Effector memory CD8-positive, alpha-beta T cell (primary cell): ENCODE measurements at regions not wholly inside any gene's neighbourhood (a gene's known extent, or its start where the extent isn't known, plus 50 kb on each side); places are given as distances from the start of the nearest gene placed in this dataset.
"Not testable (repeated sequence)": the region's sequence is repeated elsewhere in the genome, so short reads cannot be mapped to it uniquely, and the experiment has no call there.

Experiments
- ATAC-seq: fragments of 150-1000 bp; cut with Tn5 transposase; replicated peaks from 2 replicates; pipeline ENCODE4 v1.10.0; 2021; ENCODE audit warnings: mild to moderate bottlenecking, moderate library complexity
- DNase-seq, 3 experiments: peaks; one replicate each; pipeline ENCODE4 v3.0.0; 2021
- H3K27ac Mint-ChIP-seq, 2 donors: one replicate each; pipeline ENCODE4 v1.8.0; 2022; ENCODE audit warnings: mild to moderate bottlenecking in 2 of 2, mixed read lengths in 2 of 2, moderate library complexity in 2 of 2
- H3K27me3 Mint-ChIP-seq, 2 donors: one replicate each; pipeline ENCODE4 v1.8.0; 2022; ENCODE audit warnings: mixed read lengths in 2 of 2
- H3K36me3 Mint-ChIP-seq: one replicate; pipeline ENCODE4 v1.8.0; 2022; ENCODE audit warnings: mild to moderate bottlenecking, moderate library complexity, mixed read lengths; ENCODE audit not compliant: insufficient read depth
- H3K4me1 Mint-ChIP-seq, 2 donors: one replicate each; pipeline ENCODE4 v1.8.0; 2022; ENCODE audit warnings: low read depth in 2 of 2, mixed read lengths in 2 of 2
- H3K4me3 Mint-ChIP-seq, 2 donors: one replicate each; pipeline ENCODE4 v1.8.0; 2022; ENCODE audit warnings: mild to moderate bottlenecking in 2 of 2, mixed read lengths in 2 of 2, moderate library complexity in 2 of 2
- H3K9me3 Mint-ChIP-seq, 2 donors: one replicate each; pipeline ENCODE4 v1.8.0; 2022; ENCODE audit warnings: mixed read lengths in 2 of 2

DNA sequence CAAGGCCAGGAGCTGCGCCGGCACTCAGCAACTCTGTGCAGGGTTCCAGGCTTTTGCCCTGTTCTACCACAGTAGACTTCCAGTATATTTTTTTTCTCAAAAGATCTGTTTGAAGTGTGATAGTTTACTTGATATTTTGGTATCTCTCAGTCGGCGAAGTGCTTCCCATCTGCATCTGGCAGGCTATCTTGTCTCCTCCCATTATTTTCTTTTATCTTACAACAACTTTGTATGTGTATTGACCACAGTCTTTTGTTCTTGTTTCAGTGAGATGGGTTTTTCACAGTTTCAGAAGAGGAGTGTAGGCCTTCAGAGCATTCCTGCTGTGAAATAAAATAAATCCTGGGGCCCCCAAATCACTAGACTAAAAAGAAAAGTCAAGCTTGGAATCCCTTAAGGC, 292.9 kb downstream of the PTGER3 start:
- ATAC-seq (no peak), DNase-seq (no peak)
- peaks cover 13 to 25% of the 10 kb centered on the region in 2 donors for H3K9me3 Mint-ChIP-seq
- H3K36me3 Mint-ChIP-seq: no peaks in the 10 kb centered on the region
- no peak overlapping the region for H3K4me3 Mint-ChIP-seq
- H3K4me1 Mint-ChIP-seq: no peaks in the 10 kb centered on the region
- no peaks in the 10 kb centered on the region for H3K27me3 Mint-ChIP-seq
- no peak overlapping the region for H3K27ac Mint-ChIP-seq

DNA sequence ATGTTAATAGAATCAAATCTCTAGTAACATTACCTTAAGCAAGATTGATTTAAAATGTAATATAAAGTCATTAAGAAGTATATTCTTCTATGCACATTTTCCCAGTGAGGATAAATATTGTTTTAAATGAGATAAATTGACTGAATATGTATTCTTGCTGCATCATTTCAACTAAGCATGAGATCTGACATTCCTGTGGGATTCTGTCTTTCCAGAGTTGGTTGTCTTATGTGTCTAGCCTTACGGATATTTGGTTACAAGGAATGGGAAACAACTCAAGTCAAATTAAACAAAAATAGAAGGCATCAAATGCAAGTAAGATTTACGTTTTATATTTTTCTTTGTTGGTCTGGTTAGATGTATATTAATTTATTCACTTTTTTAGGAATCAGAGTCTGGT, 287.5 kb downstream of the PTGER3 start:
- H3K9me3 Mint-ChIP-seq: peaks cover under 1 to 6% of the 10 kb centered on the region in 2 donors
- DNase-seq: no peak
- no peak for ATAC-seq
- no peak overlapping the region for H3K27ac Mint-ChIP-seq
- no peaks in the 10 kb centered on the region for H3K36me3 Mint-ChIP-seq
- no peak overlapping the region for H3K4me3 Mint-ChIP-seq
- no peaks in the 10 kb centered on the region for H3K4me1 Mint-ChIP-seq
- H3K27me3 Mint-ChIP-seq: no peaks in the 10 kb centered on the region

DNA sequence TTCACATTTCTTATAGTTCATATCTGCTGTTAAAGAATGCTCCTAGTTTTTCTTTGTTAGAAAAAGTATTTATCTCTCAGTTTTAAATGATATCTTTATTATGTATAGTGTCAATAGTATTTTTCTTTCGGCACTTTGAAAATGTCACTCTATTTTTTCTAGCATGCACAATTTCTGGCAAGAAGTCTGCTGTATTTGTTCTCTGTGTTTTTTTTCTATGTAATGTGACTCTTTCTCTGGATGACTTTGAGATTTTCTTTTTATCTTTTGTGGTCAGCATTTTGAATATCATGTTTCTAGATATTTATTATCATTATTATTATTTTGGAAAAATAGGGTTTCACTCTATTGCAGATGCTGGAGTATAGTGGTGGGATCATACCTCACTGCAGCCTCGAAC, 285.2 kb downstream of the PTGER3 start:
- H3K9me3 Mint-ChIP-seq: peaks cover 5 to 6% of the 10 kb centered on the region in 2 donors
- H3K4me1 Mint-ChIP-seq: no peaks in the 10 kb centered on the region
- H3K4me3 Mint-ChIP-seq: no peak overlapping the region
- H3K27ac Mint-ChIP-seq: no peak overlapping the region
- H3K27me3 Mint-ChIP-seq: no peaks in the 10 kb centered on the region
- H3K36me3 Mint-ChIP-seq: no peaks in the 10 kb centered on the region
- no peak for DNase-seq
- ATAC-seq: no peak

DNA sequence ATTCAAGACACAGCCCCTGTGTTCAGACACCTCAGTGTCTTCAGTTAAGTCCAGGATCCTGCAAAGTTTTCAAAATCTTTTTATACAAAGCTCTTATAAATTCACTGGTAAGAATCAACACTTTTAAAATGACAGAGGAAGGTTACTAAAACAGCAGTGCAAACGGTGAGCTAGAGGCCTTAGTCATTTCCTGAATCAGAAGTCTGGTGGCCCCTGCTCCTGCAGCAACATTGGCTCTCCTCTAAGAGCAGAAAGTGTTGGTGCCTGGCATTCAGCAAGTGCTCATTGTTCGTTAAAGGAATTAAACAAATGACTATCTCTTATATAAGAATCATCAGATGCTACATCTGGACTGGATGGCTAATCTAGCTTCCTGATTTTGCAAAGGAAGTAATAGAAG, 282.9 kb downstream of the PTGER3 start:
- Mint-ChIP-seq H3K36me3 (no peaks in the 10 kb centered on the region), H3K27me3 (no peaks in the 10 kb centered on the region), H3K4me3 (no peak overlapping the region), H3K9me3 (peaks cover 5 to 7% of the 10 kb centered on the region in 2 donors), H3K4me1 (no peaks in the 10 kb centered on the region), H3K27ac (no peak overlapping the region)
- DNase-seq (no peak), ATAC-seq (no peak)

DNA sequence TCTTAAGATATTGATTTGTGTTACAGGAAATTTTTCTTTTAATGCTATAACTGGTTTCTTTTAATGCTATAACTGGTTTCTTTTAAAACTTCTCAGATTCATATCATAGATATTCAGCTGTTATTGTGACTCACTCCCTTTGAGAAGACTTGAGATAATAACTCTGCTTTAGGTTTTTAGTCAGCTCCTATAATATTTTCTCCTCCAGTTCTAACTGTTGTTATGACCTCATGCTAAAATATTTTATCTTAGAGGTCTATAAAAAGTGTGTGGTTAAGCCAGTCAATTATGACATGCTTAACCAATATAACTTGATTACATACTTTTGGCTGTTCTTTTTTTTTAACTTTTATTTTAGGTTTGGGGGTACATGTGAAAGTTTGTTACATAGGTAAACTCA, 280.2 kb downstream of the PTGER3 start:
- Mint-ChIP-seq H3K36me3 (no peaks in the 10 kb centered on the region), H3K9me3 (peaks cover 9 to 23% of the 10 kb centered on the region in 2 donors), H3K4me3 (no peak overlapping the region), H3K4me1 (no peaks in the 10 kb centered on the region), H3K27ac (no peak overlapping the region), H3K27me3 (no peaks in the 10 kb centered on the region)
- ATAC-seq (no peak), DNase-seq (no peak)

DNA sequence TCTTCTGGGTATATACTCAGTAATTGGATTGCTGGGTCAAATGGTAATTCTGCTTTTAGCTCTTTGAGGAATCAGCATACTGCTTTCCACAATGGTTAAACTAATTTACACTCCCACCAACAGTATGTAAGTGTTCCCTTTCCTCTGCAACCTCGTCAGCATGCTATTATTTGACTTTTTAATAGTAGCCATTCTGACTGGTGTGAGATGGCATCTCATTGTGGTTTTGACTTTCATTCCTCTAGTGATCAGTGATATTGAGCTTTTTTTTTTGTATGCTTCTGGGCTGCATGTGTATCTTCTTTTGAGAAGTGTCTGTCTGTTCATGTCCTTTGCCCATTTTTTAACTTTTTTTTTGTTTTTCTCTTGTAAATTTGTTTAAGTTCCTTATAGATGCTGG, 279.4 kb downstream of the PTGER3 start:
- Mint-ChIP-seq H3K27me3 (no peaks in the 10 kb centered on the region), H3K9me3 (peaks cover 9 to 23% of the 10 kb centered on the region in 2 donors), H3K36me3 (no peaks in the 10 kb centered on the region), H3K4me3 (no peak overlapping the region), H3K4me1 (no peaks in the 10 kb centered on the region), H3K27ac (no peak overlapping the region)
- DNase-seq (no peak), ATAC-seq (no peak)

DNA sequence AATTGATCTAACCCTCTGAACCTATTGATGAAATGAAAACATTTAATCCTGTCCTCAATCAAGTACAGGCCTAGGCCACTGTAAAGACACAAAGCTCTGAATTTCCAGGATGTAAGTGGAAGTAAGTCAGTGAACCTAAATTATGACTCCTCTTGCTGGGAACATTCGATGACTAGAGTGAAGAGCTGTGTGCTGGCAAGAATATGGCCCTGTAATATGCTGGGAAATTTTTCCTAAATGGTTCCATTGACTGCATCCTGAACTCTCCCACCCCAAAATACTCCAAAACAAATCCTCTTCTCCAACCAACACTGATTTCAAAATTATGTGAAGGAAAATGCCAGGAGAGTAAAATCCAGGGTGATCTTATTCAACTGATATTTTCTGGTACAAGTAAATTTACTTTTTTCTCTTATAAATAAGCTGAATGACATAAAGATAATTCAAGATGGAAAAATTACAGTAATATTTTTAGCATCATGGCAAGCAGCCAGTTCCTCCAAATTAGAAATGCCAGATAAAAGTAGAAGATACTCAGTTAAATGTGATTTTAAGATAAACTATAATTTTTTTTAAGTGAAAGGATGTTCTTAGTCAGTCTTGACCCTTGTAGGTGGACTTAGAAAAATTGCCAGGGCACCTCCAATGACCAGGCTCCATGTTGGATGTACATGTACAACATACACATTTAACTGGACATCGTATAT, 269.4 kb downstream of the PTGER3 start:
- H3K36me3 Mint-ChIP-seq: no peaks in the 10 kb centered on the region
- no peak for DNase-seq
- peaks cover 4 to 11% of the 10 kb centered on the region in 2 donors for H3K9me3 Mint-ChIP-seq
- H3K4me1 Mint-ChIP-seq: no peaks in the 10 kb centered on the region
- no peaks in the 10 kb centered on the region for H3K27me3 Mint-ChIP-seq
- H3K27ac Mint-ChIP-seq: no peak overlapping the region
- ATAC-seq: no peak
- no peak overlapping the region for H3K4me3 Mint-ChIP-seq

DNA sequence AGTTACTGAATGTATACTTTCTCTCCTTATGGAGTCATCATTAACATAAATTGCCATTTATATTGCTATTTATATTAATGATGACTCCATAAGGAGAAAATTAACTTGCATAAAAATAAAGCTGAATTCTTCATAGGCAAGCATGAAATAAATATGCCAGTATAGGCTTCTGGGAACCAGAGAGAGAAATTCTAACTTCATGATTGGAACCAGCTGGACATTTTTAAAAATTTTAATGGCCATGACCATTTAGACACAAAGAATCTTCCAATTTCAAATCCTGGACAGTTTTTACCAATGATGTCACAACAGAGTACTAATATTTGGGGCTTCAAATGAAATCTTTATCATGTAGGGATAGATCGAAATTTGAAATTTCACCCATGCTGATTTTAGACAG, 268.7 kb downstream of the PTGER3 start:
- DNase-seq (no peak), ATAC-seq (no peak)
- Mint-ChIP-seq H3K27ac (no peak overlapping the region), H3K9me3 (peaks cover 4 to 11% of the 10 kb centered on the region in 2 donors), H3K36me3 (no peaks in the 10 kb centered on the region), H3K27me3 (no peaks in the 10 kb centered on the region), H3K4me3 (no peak overlapping the region), H3K4me1 (no peaks in the 10 kb centered on the region)

DNA sequence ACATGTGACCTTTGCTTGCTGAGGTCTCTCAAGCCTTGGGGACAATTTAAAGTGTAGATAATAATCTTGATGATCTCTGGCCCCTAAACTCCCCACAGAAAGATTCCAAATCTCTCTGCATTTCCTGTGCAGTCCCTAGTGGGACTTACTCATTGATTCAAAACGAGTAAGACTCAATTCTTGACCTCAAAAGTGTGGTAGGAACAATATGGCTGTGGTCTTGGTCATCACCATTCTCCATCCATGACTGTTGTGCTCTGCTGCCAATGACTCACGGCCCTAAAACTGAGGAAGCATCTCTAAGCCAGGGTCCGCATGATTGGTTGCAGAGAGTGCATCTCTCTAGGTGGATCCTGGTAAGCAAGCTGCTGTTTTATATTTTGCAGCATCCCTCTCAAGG, 268.0 kb downstream of the PTGER3 start:
- Mint-ChIP-seq H3K36me3 (no peaks in the 10 kb centered on the region), H3K9me3 (peaks cover 4 to 11% of the 10 kb centered on the region in 2 donors), H3K27me3 (no peaks in the 10 kb centered on the region), H3K27ac (no peak overlapping the region), H3K4me1 (no peaks in the 10 kb centered on the region), H3K4me3 (no peak overlapping the region)
- ATAC-seq (no peak), DNase-seq (no peak)

DNA sequence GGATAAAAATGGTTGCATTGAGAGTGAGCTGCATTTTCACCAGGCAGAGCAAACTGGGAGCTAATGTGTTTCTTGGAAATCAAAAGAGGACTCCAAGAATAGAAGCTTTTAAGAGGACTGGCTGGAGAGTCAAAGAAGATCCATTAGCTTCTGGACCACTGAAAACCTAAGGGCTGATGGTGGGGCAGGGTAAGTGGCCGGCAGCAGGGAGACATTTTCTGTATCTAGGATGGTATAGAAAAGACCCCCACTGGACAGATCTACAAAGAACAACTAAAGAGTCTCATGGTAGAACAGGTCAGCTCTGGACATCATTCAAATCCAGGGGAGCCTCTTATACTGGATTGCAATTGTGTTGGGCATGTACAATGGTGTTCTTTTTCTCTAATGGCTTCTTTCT, 262.3 kb downstream of the PTGER3 start:
- H3K27ac Mint-ChIP-seq: no peak overlapping the region
- DNase-seq (no peak), ATAC-seq (no peak)
- peaks cover 3 to 5% of the 10 kb centered on the region in 2 donors for H3K9me3 Mint-ChIP-seq
- H3K36me3 Mint-ChIP-seq: no peaks in the 10 kb centered on the region
- H3K4me3 Mint-ChIP-seq: no peak overlapping the region
- no peaks in the 10 kb centered on the region for H3K27me3 Mint-ChIP-seq
- no peaks in the 10 kb centered on the region for H3K4me1 Mint-ChIP-seq

DNA sequence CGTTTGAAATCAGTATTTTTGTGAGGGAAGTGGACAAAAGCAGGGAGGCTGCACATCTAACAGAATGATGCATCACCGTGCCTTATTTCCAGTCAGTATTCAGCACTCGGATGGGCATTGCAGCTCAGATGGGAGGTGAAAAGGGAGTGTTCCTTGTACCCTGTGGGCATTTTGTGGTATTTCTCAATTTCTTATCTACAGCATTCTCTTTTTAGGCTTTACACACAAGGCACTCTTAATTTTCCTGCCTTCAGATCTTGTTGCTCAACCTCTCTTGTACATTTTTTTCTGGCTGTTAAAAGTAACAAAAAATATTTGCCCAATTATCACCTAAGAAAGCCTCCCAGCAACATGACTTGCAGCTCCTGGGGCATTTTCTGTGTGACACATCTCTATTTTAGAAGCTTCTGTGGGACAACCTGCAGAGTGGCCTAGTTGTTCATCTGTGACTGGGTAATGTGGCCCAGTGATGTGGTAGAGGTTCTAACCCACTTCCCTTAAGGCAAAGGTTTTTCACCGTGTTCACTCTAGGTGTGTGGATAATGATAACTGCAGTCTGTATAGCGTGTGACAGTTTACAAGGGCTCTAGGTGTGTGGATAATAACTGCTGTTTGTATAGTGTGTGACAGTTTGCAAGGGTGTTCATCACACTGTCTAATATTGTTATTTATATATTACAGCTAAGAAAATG, 257.2 kb downstream of the PTGER3 start:
- DNase-seq (no peak), ATAC-seq (no peak)
- Mint-ChIP-seq H3K27me3 (no peaks in the 10 kb centered on the region), H3K27ac (no peak overlapping the region), H3K4me3 (no peak overlapping the region), H3K9me3 (peaks cover 0 to 4% of the 10 kb centered on the region in 2 donors), H3K4me1 (no peaks in the 10 kb centered on the region), H3K36me3 (no peaks in the 10 kb centered on the region)

DNA sequence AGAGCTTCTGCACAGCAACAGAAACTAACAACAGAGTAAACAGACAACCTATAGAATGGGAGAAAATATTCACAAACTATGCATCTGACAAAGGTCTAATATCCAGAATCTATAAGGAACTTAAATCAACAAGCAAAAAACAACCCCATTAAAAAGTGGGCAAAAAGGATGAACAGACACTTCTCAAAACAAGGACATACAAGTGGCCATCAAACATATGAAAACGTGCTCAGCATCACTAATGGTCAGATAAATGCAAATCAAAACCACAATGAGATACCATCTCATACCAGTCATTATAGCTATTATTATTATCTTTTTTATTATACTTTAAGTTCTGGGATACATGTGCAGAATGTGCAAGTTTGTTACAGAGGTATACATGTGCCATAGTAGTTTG, 252.6 kb downstream of the PTGER3 start:
- ATAC-seq, H3K4me3 Mint-ChIP-seq, H3K36me3 Mint-ChIP-seq, H3K27me3 Mint-ChIP-seq, DNase-seq, H3K9me3 Mint-ChIP-seq, H3K27ac Mint-ChIP-seq, H3K4me1 Mint-ChIP-seq: not testable (repeated sequence)

DNA sequence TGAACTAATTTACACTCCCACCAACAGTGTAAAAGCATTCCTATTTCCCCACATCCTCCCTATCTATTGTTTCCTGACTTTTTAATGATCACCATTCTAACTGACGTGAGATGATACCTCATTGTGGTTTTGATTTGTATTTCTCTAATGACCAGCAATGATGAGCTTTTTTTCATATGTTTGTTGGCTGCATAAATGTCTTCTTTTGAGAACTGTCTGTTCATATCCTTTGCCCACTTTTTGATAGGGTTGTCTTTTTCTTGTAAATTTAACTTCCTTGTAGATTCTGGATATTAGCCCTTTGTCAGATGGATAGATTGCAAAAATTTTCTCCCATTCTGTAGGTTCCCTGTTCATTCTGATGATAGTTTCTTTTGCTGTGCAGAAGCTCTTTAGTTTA, 251.3 kb downstream of the PTGER3 start:
- not testable (repeated sequence) for H3K27ac Mint-ChIP-seq, H3K4me1 Mint-ChIP-seq, H3K9me3 Mint-ChIP-seq, H3K36me3 Mint-ChIP-seq, ATAC-seq, H3K4me3 Mint-ChIP-seq, H3K27me3 Mint-ChIP-seq, DNase-seq

DNA sequence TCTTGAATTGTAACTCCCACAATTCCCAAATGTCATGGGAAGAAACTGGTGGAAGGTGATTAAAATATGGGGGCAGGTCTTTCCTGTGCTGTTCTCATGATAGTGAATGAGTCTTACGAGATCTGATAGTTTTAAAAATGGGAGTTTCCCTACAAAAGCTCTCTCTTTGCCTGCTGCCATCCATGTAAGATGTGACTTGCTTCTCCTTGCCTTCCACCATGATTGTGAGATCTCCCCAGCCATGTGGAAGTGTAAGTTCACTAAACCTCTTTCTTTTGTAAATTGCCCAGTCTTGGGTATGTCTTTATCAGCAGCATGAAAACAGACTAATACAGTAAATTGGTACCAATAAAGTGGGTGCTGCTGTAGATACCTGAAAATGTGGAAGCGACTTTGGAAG, 245.0 kb downstream of the PTGER3 start:
- H3K27ac Mint-ChIP-seq, ATAC-seq, H3K4me1 Mint-ChIP-seq, DNase-seq, H3K4me3 Mint-ChIP-seq, H3K27me3 Mint-ChIP-seq, H3K36me3 Mint-ChIP-seq: not testable (repeated sequence)
- H3K9me3 Mint-ChIP-seq: peaks cover 1 to 12% of the 10 kb centered on the region in 2 donors
